BE2C (cell line): ENCODE measurements at regions not wholly inside any gene's neighbourhood (a gene's known extent, or its start where the extent isn't known, plus 50 kb on each side); places are given as distances from the start of the nearest gene placed in this dataset.

Source experiments
- DNase-seq: peaks from one replicate; pipeline ENCODE4 v3.0.0-alpha.2; 2020
- H3K27me3 ChIP-seq: fragments of 250-450 bp; sonication (Bioruptor Pico); 2 replicates; pipeline ENCODE4 v1.5.1; 2020; ENCODE audit warnings: mild to moderate bottlenecking
- H3K36me3 ChIP-seq: fragments of 250-450 bp; sonication (Bioruptor Pico); 2 replicates; pipeline ENCODE4 v1.5.1; 2020; ENCODE audit warnings: mild to moderate bottlenecking
- H3K4me1 ChIP-seq: fragments of 250-450 bp; sonication (Bioruptor Pico); 2 replicates; pipeline ENCODE4 v1.5.1; 2020
- H3K4me3 ChIP-seq: 2 replicates; pipeline ENCODE4 v1.5.1; 2011; ENCODE audit warnings: low read depth, low read length
- H3K9me3 ChIP-seq: fragments of 250-450 bp; sonication (Bioruptor Pico); 2 replicates; pipeline ENCODE4 v1.5.1; 2020
- TF ChIP-seq, protein P1 (sequence below): IDR thresholded peaks from 2 replicates; pipeline ENCODE4 v1.5.1; 2012; ENCODE audit warnings: mild to moderate bottlenecking, low read depth, low read length

DNA sequence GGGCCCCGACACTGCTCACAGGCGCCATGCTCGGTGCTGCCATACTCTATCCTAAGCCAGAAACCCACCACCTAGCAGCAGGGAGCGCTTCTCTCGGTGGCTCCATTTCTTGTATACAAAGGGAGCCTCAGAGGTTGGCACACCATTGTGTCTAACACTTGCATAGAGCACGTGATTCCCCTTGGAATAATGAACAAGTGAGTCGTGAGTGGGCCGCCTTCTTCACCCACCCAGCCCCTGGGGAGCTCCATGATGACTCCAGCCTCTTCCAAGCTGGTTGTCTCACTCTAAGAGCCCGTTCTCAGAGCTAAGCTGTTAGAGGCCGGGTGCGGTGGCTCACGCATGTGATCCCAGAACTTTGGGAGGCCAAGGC, 82.3 kb upstream of the ZNF469 start:
- no peaks in the 10 kb centered on the region for H3K27me3 ChIP-seq
- DNase-seq = no peak

DNA sequence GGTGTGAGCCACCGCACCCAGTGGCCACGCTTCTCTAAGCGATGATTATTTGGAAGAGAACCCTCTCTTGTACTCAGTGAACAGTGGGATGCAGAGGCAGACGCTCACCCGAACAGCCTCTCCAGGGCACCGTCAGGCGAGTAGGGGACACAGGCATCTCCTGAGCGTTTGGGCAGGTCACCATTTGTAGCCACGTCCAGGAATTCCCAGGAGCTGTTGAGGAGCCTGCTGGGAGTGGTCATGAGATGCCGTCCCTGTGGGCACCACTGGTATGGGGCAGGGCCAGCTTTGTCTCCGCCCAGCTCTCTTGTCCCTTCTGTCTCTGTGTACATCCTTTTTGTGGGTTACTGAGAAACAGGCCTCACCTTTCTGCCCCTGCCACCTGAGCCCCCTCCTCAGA, 81.3 kb upstream of the ZNF469 start:
- DNase-seq = no peak
- Histone ChIP-seq H3K9me3 (no peaks in the 10 kb centered on the region), H3K36me3 (no peaks in the 10 kb centered on the region), H3K27me3 (no peaks in the 10 kb centered on the region), H3K4me3 (no peak overlapping the region), H3K4me1 (no peaks in the 10 kb centered on the region)
- TF ChIP-seq, protein P1, sequence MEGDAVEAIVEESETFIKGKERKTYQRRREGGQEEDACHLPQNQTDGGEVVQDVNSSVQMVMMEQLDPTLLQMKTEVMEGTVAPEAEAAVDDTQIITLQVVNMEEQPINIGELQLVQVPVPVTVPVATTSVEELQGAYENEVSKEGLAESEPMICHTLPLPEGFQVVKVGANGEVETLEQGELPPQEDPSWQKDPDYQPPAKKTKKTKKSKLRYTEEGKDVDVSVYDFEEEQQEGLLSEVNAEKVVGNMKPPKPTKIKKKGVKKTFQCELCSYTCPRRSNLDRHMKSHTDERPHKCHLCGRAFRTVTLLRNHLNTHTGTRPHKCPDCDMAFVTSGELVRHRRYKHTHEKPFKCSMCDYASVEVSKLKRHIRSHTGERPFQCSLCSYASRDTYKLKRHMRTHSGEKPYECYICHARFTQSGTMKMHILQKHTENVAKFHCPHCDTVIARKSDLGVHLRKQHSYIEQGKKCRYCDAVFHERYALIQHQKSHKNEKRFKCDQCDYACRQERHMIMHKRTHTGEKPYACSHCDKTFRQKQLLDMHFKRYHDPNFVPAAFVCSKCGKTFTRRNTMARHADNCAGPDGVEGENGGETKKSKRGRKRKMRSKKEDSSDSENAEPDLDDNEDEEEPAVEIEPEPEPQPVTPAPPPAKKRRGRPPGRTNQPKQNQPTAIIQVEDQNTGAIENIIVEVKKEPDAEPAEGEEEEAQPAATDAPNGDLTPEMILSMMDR = no peak

More for the DNA sequence above, 82.3 kb upstream of the ZNF469 start:
- Histone ChIP-seq H3K36me3 (no peaks in the 10 kb centered on the region), H3K4me1 (no peaks in the 10 kb centered on the region), H3K9me3 (no peaks in the 10 kb centered on the region), H3K4me3 (no peak overlapping the region)
- TF ChIP-seq, protein P1 = no peak

DNA sequence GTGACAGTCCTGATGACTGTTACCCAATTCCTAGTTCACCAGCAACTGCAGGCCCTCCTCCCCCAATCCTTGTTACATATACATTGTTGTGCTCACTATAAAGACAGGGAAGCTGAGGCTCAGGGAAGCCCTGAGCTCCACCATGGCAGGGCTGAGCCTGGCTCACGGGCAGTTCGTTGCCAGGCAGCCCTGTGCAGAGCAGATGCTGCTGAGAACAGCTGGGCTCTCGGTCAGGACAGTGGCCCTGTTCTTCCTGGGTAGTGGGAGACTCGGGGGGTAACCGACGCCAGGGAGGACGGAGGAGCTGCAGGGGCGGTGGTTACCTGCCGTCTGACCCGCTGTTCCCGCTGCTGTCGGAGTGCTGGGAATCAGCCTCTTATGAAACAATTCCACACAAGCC, 80.9 kb upstream of the ZNF469 start:
- TF ChIP-seq, protein P1 = no peak
- no peak overlapping the region for H3K4me3 ChIP-seq
- no peaks in the 10 kb centered on the region for H3K27me3 ChIP-seq
- no peaks in the 10 kb centered on the region for H3K9me3 ChIP-seq
- H3K36me3 ChIP-seq = no peaks in the 10 kb centered on the region
- DNase-seq = no peak
- no peaks in the 10 kb centered on the region for H3K4me1 ChIP-seq

DNA sequence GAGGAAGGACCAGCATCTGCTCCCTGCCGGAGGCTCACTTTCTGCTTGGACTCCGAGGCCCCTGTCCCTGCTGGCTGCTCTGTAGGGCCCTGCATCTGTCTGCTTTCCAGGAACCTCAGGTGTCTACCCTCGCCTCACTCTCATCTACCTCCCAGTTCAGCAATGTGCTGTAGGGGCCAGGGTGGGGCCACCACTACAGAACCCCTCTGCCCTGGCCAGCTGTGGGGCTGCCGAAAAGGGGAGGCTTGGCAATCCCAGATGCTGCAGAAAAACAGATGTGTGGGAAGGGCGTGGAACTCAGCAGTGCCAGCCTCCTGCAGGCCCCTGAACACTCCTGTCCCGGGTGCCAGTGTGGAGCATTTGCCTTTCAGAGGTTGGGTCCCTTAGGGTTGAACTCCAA, 80.1 kb upstream of the ZNF469 start:
- TF ChIP-seq, protein P1 = no peak
- Histone ChIP-seq H3K36me3 (no peaks in the 10 kb centered on the region), H3K27me3 (no peaks in the 10 kb centered on the region), H3K9me3 (no peaks in the 10 kb centered on the region), H3K4me3 (no peak overlapping the region), H3K4me1 (no peaks in the 10 kb centered on the region; the same call in 1 of the 2 replicates)
- no peak for DNase-seq

DNA sequence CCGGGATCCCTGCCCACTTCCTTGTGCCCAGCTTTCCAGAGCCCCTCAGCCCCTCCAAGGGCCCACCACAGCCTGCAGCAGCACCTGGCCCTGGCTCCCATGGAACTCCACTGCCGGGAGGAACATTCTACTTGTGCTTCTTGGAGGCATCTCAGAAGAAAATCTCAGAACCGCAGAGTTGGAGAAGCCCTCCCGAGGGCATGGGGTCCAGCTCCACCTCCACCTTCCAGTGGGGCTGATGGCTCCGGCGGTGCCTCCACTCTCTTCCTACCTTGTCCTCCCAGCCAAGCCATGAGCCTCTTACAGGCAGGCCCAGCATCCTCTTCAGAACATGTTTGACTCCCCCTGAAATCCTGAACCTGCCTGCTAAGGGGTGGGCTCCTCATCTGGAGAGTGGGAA, 79.4 kb upstream of the ZNF469 start:
- Histone ChIP-seq H3K4me3 (no peak overlapping the region), H3K27me3 (no peaks in the 10 kb centered on the region), H3K4me1 (no peaks in the 10 kb centered on the region; the same call in 1 of the 2 replicates), H3K9me3 (no peaks in the 10 kb centered on the region), H3K36me3 (no peaks in the 10 kb centered on the region)
- TF ChIP-seq, protein P1 = no peak
- DNase-seq = no peak

DNA sequence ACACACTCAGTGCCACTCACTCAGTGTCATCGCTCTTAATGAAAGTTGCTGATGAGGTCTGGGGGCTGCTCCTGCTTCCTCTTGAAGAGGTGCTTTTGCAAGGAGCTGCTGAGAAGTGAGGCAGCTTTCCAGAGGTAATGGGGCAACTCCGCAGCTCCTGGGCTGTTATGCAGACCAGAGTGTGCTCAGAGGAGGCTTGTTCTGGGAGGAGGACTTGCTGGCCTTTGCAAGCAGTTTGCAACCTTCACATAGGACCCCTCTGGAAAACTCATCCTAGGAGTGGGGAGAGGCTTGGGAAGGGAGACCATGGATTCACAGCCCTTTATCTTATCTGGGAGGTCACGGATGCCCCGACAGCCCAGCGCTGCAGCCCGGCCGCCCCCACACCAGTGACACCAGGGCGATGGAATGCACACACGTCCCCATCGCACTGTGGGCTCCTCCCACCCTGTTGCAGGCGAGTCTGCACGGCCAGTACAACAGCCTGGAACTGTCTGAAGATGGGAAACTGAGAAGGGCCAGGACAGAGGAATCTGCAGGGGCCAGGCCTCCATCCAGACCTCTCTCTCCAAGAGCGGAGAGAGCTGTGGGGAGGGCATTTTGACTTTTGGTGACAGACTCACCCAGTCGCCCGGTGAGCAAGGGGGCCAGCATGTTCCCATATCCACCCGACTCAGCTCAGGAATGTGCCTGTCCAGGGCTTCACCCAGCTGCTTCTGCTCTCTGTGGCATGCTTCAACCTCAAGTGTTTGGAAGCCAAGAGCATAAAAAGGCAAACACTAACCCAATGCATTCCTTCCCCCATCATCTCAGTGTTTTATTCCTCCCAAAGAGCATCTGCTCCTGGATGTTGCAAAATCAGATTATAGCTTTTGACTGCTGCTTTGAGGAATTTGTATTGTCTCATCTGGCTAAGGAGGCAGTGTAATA, 78.6 kb upstream of the ZNF469 start:
- H3K27me3 ChIP-seq = no peaks in the 10 kb centered on the region
- H3K4me3 ChIP-seq = no peak overlapping the region
- no peaks in the 10 kb centered on the region; the same call in 1 of the 2 replicates for H3K4me1 ChIP-seq
- TF ChIP-seq, protein P1 = no peak
- no peak for DNase-seq
- no peaks in the 10 kb centered on the region for H3K9me3 ChIP-seq
- no peaks in the 10 kb centered on the region for H3K36me3 ChIP-seq
